ENCODE measurements at regions not wholly inside any gene's neighbourhood (a gene's known extent, or its start where the extent isn't known, plus 50 kb on each side); places are given as distances from the start of the nearest gene placed in this dataset.

DNA sequence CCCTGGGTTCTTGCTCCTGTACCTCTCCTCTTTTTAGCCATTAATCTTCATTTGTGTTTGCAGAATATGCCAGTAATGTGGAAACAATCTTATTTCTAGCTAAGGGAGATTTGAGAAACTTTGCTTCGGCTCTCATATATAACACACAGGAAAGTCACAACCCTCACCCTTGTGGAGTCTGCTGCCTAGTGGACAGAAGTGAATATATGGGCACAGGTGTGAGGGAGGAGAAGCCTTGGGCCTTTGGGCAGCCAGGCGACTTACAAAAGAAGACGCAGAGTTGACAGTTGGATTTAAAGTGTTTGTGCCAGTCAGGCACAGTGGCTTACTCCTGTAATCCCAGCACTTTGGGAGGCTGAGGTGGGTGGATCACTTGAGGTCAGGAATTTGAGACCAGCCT, 181.8 kb upstream of the TBL1XR1 start:
- no peaks in the 10 kb centered on the region for H3K27me3 ChIP-seq

DNA sequence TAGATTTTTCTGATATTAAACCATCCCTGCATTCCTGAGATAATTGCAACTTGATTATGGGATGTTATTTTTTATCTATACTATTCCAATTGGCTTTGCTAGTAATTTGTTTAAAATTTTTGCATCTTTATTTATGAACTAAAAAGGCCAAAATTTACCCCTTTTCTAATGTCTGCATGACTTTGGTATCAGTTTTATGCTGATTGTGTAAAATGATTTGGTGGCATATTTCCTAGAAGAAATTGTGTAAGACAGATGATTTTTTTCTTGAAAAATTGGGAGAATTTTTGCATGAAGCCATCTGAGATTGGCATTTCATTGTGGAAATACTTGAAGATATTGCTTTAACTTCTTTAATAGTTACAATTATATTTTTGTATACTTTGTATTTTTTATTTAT, 183.8 kb upstream of the TBL1XR1 start:
- H3K36me3 ChIP-seq = no peaks in the 10 kb centered on the region
- H3K4me3 ChIP-seq = no peak overlapping the region
- H3K27me3 ChIP-seq = no peaks in the 10 kb centered on the region
- H3K4me1 ChIP-seq = peaks cover 11% of the 10 kb centered on the region
- no peak for DNase-seq (ENCODE audit: low spot score in 2 of 2)
- H3K9me3 ChIP-seq = no peaks in the 10 kb centered on the region
- TF ChIP-seq, protein P1, sequence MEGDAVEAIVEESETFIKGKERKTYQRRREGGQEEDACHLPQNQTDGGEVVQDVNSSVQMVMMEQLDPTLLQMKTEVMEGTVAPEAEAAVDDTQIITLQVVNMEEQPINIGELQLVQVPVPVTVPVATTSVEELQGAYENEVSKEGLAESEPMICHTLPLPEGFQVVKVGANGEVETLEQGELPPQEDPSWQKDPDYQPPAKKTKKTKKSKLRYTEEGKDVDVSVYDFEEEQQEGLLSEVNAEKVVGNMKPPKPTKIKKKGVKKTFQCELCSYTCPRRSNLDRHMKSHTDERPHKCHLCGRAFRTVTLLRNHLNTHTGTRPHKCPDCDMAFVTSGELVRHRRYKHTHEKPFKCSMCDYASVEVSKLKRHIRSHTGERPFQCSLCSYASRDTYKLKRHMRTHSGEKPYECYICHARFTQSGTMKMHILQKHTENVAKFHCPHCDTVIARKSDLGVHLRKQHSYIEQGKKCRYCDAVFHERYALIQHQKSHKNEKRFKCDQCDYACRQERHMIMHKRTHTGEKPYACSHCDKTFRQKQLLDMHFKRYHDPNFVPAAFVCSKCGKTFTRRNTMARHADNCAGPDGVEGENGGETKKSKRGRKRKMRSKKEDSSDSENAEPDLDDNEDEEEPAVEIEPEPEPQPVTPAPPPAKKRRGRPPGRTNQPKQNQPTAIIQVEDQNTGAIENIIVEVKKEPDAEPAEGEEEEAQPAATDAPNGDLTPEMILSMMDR (IDR thresholded peaks at IDR 0.05) = no peak
- TF ChIP-seq POLR2AphosphoS5 (IDR thresholded peaks at IDR 0.05) = no peak
- TF ChIP-seq EP300 (IDR thresholded peaks at IDR 0.05) = no peak
- TF ChIP-seq POLR2A (IDR thresholded peaks at IDR 0.05) = no peak
- no peak overlapping the region for H3K27ac ChIP-seq

More for the DNA sequence above, 181.8 kb upstream of the TBL1XR1 start:
- no peak for DNase-seq (ENCODE audit: low spot score in 2 of 2)
- peaks cover 7% of the 10 kb centered on the region for H3K4me1 ChIP-seq
- H3K27ac ChIP-seq = no peak overlapping the region
- no peaks in the 10 kb centered on the region for H3K9me3 ChIP-seq
- TF ChIP-seq POLR2AphosphoS5 (IDR thresholded peaks at IDR 0.05) (no peak), POLR2A (IDR thresholded peaks at IDR 0.05) (no peak), EP300 (IDR thresholded peaks at IDR 0.05) (no peak)
- TF ChIP-seq, protein P1 (IDR thresholded peaks at IDR 0.05) = no peak
- H3K4me3 ChIP-seq = no peak overlapping the region
- 100% methylated on average over 3 of the region's 3 CpGs for WGBS
- no peaks in the 10 kb centered on the region for H3K36me3 ChIP-seq

DNA sequence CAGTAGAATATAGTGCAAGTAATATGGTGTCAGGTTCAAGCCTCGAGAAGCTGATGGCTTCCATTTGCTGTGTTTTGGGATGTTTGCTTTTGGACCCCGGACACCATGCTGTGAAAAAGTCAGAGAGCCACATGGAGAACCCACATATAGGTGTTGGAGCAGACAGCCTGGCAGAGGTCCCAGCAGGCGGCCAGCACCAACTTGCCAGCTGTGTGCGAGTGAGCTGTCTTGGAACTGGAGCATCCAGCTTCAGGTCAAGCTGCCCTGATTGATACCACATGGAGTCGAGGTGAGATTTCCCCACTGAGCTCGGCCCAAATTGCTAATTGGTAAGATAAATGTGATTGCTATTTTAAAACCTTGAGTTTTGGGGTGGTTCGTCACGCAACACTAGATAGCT, 185.7 kb upstream of the TBL1XR1 start:
- WGBS = 56% methylated on average over 7 of the region's 8 CpGs
- H3K4me1 ChIP-seq = peaks cover 8% of the 10 kb centered on the region
- TF ChIP-seq POLR2A (IDR thresholded peaks at IDR 0.05) (no peak), POLR2AphosphoS5 (IDR thresholded peaks at IDR 0.05) (no peak), EP300 (IDR thresholded peaks at IDR 0.05) (no peak)
- TF ChIP-seq, protein P1 (IDR thresholded peaks at IDR 0.05) = no peak

DNA sequence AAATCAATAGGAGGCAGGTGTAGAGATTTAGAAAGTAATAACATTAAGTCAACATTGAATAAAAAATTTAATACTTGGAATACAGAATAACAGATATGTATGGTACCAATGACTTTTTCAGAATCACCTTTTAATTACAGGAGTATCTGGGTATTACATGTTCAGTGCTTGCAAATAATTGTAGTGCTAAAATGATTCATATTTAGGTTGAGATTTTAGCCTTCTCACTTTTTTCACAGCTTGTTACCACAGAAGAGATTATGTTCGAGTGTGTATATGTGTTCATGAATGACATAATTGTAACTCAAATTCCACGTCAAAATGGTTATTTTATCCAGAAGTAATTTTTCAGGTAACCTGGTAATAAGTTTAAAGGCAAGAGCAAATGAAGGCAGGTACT, 187.9 kb upstream of the TBL1XR1 start:
- Histone ChIP-seq H3K4me1 (peaks cover 8% of the 10 kb centered on the region), H3K36me3 (no peaks in the 10 kb centered on the region), H3K4me3 (no peak overlapping the region), H3K9me3 (no peaks in the 10 kb centered on the region), H3K27ac (no peak overlapping the region), H3K27me3 (no peaks in the 10 kb centered on the region)
- TF ChIP-seq POLR2A (IDR thresholded peaks at IDR 0.05) (no peak), EP300 (IDR thresholded peaks at IDR 0.05) (no peak), POLR2AphosphoS5 (IDR thresholded peaks at IDR 0.05) (no peak)
- TF ChIP-seq, protein P1 (IDR thresholded peaks at IDR 0.05) = no peak
- DNase-seq (ENCODE audit: low spot score in 2 of 2) = no peak
- whole genome bisulfite sequencing = 92% methylated on average over 2 of the region's 2 CpGs

More for the DNA sequence above, 185.7 kb upstream of the TBL1XR1 start:
- H3K9me3 ChIP-seq = no peaks in the 10 kb centered on the region
- DNase-seq (ENCODE audit: low spot score in 2 of 2) = no peak
- no peak overlapping the region for H3K27ac ChIP-seq
- no peaks in the 10 kb centered on the region for H3K36me3 ChIP-seq
- H3K27me3 ChIP-seq = no peaks in the 10 kb centered on the region
- H3K4me3 ChIP-seq = no peak overlapping the region

DNA sequence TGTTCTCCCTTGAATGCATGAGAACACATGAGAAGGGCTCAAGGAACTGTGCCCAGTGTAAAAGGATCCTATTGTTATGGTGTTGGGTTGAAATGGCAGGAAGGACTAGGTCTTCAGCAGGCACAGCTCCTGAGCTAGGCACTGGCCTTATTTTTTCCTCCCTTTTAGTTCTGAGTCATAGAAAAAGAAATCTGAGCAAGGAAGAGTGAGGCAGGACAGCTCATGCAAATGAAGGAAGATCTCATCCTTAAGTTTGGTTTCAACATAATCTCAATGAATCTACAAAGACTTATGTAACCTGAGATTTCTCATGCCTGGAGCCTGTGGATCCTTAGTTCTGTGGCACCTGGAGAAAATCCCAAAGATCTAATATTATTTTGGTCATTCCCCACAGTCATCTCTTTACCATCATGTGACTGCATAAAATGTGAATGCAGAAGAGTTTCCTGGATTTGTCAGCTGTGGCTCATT, 188.6 kb upstream of the TBL1XR1 start:
- no peak for DNase-seq (ENCODE audit: low spot score in 2 of 2)
- Histone ChIP-seq H3K27ac (no peak overlapping the region), H3K4me1 (peaks cover 8% of the 10 kb centered on the region), H3K9me3 (no peaks in the 10 kb centered on the region), H3K36me3 (no peaks in the 10 kb centered on the region), H3K27me3 (no peaks in the 10 kb centered on the region), H3K4me3 (no peak overlapping the region)
- TF ChIP-seq EP300 (IDR thresholded peaks at IDR 0.05) = no peak
- no peak for TF ChIP-seq POLR2AphosphoS5 (IDR thresholded peaks at IDR 0.05)
- TF ChIP-seq, protein P1 (IDR thresholded peaks at IDR 0.05) = no peak
- no peak for TF ChIP-seq POLR2A (IDR thresholded peaks at IDR 0.05)
